Peyer's patch (tissue), 4 donors: ENCODE measurements at regions not wholly inside any gene's neighbourhood (a gene's known extent, or its start where the extent isn't known, plus 50 kb on each side); places are given as distances from the start of the nearest gene placed in this dataset.

Source experiments
- DNase-seq, 3 donors: peaks; one replicate each; pipeline ENCODE4 v3.0.0-alpha.2; 2017 to 2019
- H3K27ac ChIP-seq, 4 donors: fragments of 200-600 bp; sonication (generic); one replicate each; pipeline ENCODE4 v1.5.1; 2016 to 2019
- H3K27me3 ChIP-seq, 2 donors: fragments of 200-600 bp; sonication (generic); one replicate each; pipeline ENCODE4 v1.5.1; 2019
- H3K36me3 ChIP-seq, 3 donors: fragments of 200-600 bp; sonication (generic); one replicate each; pipeline ENCODE4 v1.5.1; 2016 to 2019
- H3K4me1 ChIP-seq, 4 donors: fragments of 200-600 bp; sonication (generic); one replicate each; pipeline ENCODE4 v1.5.1; 2016 to 2019
- H3K4me3 ChIP-seq, 4 donors: fragments of 200-600 bp; sonication (generic); 1 replicate in 3 of 4; 2 replicates in 1 of 4; pipeline ENCODE4 v1.5.1; 2016 to 2019; ENCODE audit warnings: mild to moderate bottlenecking in 1 of 4
- H3K9me3 ChIP-seq, 4 donors: fragments of 200-600 bp; sonication (generic); one replicate each; pipeline ENCODE4 v1.5.1; 2016 to 2019; ENCODE audit warnings: mild to moderate bottlenecking in 1 of 4
- POLR2A ChIP-seq, 2 donors: fragments of 450-650 bp; IDR thresholded peaks; one replicate each; pipeline ENCODE4 v1.5.1; 2017; ENCODE audit warnings: antibody characterized with exemption in 2 of 2, mild to moderate bottlenecking in 2 of 2, moderate library complexity in 2 of 2
- TF ChIP-seq, protein P1 (sequence below), 6 experiments: fragments of 450-650 bp in 4 of 6; fragments of 200-600 bp in 2 of 6; sonication (generic) in 1 of 6; IDR thresholded peaks; one replicate each; pipeline ENCODE4 v1.5.1; 2017 to 2019; ENCODE audit warnings: antibody characterized with exemption in 6 of 6, mild to moderate bottlenecking in 3 of 6, moderate library complexity in 1 of 6

- H3K4me1 ChIP-seq, result no peaks in the 10 kb centered on the region
- H3K9me3 ChIP-seq, result no peaks in the 10 kb centered on the region
- no peaks in the 10 kb centered on the region for H3K36me3 ChIP-seq
- H3K27me3 ChIP-seq, result no peaks in the 10 kb centered on the region
- no peak overlapping the region for H3K4me3 ChIP-seq
- no peak overlapping the region for H3K27ac ChIP-seq
- DNase-seq, result no peak
- TF ChIP-seq, protein P1, sequence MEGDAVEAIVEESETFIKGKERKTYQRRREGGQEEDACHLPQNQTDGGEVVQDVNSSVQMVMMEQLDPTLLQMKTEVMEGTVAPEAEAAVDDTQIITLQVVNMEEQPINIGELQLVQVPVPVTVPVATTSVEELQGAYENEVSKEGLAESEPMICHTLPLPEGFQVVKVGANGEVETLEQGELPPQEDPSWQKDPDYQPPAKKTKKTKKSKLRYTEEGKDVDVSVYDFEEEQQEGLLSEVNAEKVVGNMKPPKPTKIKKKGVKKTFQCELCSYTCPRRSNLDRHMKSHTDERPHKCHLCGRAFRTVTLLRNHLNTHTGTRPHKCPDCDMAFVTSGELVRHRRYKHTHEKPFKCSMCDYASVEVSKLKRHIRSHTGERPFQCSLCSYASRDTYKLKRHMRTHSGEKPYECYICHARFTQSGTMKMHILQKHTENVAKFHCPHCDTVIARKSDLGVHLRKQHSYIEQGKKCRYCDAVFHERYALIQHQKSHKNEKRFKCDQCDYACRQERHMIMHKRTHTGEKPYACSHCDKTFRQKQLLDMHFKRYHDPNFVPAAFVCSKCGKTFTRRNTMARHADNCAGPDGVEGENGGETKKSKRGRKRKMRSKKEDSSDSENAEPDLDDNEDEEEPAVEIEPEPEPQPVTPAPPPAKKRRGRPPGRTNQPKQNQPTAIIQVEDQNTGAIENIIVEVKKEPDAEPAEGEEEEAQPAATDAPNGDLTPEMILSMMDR (IDR thresholded peaks at IDR 0.05), result no peak
- no peak for TF ChIP-seq POLR2A (IDR thresholded peaks at IDR 0.05)
These were observed 70.6 kb upstream of the PTGFR start for GRCh38 chr1:78420181-78420580.

GRCh38 chr1:78420688-78421087 is 70.1 kb upstream of the PTGFR start:
- Histone ChIP-seq H3K4me1 (no peaks in the 10 kb centered on the region), H3K27me3 (no peaks in the 10 kb centered on the region), H3K27ac (no peak overlapping the region), H3K36me3 (no peaks in the 10 kb centered on the region), H3K4me3 (no peak overlapping the region), H3K9me3 (no peaks in the 10 kb centered on the region)
- no peak for DNase-seq
- TF ChIP-seq POLR2A (IDR thresholded peaks at IDR 0.05), result no peak
- TF ChIP-seq, protein P1 (IDR thresholded peaks at IDR 0.05), result no peak

DNA sequence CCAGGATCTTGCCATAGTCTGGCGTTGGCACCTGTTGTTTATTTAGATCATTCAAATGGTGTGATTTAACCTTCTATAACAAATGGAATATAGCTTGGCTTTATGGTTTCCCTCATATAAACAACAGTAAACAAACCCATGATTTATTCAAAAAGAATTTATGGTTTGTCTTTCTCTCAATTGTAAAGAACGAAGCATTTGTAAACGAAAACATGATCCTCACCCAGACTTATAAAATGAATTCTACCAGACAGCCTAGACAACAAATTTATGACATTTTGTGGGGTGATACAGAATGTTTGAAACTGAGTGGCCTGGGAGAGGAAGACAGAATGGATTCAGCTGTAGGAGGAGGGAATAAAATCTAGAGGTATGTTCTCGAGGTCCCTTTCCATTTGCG is 66.1 kb upstream of the PTGFR start:
- H3K36me3 ChIP-seq, result no peaks in the 10 kb centered on the region
- no peak for DNase-seq
- TF ChIP-seq, protein P1 (IDR thresholded peaks at IDR 0.05), result no peak
- TF ChIP-seq POLR2A (IDR thresholded peaks at IDR 0.05), result no peak
- no peak overlapping the region for H3K27ac ChIP-seq
- H3K9me3 ChIP-seq, result no peaks in the 10 kb centered on the region
- H3K4me3 ChIP-seq, result no peak overlapping the region
- H3K27me3 ChIP-seq, result no peaks in the 10 kb centered on the region
- no peaks in the 10 kb centered on the region for H3K4me1 ChIP-seq

GRCh38 chr1:78426408-78426807 is 64.4 kb upstream of the PTGFR start:
- DNase-seq, result no peak

DNA sequence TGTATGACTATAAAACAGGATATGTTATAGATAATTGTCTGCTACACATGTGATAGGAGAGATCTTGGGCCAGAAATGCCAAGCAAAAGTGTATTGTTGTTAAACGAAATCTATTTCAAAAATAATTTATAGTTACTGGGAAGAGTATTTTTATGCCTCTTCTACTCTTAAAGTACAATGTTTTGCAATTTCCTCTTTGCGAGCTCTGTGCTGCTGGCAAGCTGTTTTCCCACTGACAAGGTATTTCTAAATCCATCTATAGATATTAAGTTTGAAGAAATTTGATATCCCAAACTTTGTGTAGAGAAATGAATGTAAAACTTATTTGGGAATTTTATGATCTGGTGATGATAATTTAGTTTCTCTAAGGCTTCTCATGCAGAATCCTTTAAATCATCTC is 63.3 kb upstream of the PTGFR start:
- TF ChIP-seq POLR2A (IDR thresholded peaks at IDR 0.05), result no peak
- TF ChIP-seq, protein P1 (IDR thresholded peaks at IDR 0.05), result no peak
- no peaks in the 10 kb centered on the region for H3K4me1 ChIP-seq
- no peaks in the 10 kb centered on the region for H3K27me3 ChIP-seq
- no peaks in the 10 kb centered on the region for H3K36me3 ChIP-seq
- no peaks in the 10 kb centered on the region for H3K9me3 ChIP-seq
- H3K4me3 ChIP-seq, result no peak overlapping the region
- H3K27ac ChIP-seq, result no peak overlapping the region
- DNase-seq, result no peak

More at GRCh38 chr1:78426408-78426807, 64.4 kb upstream of the PTGFR start:
- Histone ChIP-seq H3K27ac (no peak overlapping the region), H3K36me3 (no peaks in the 10 kb centered on the region), H3K9me3 (no peaks in the 10 kb centered on the region), H3K27me3 (no peaks in the 10 kb centered on the region), H3K4me3 (no peak overlapping the region), H3K4me1 (no peaks in the 10 kb centered on the region)
- TF ChIP-seq POLR2A (IDR thresholded peaks at IDR 0.05), result no peak
- TF ChIP-seq, protein P1 (IDR thresholded peaks at IDR 0.05), result no peak

GRCh38 chr1:78432016-78432415 is 58.8 kb upstream of the PTGFR start:
- DNase-seq, result no peak
- TF ChIP-seq POLR2A (IDR thresholded peaks at IDR 0.05), result no peak
- TF ChIP-seq, protein P1 (IDR thresholded peaks at IDR 0.05), result no peak
- H3K27me3 ChIP-seq, result no peaks in the 10 kb centered on the region
- no peaks in the 10 kb centered on the region for H3K9me3 ChIP-seq
- no peak overlapping the region for H3K4me3 ChIP-seq
- no peaks in the 10 kb centered on the region for H3K4me1 ChIP-seq
- H3K27ac ChIP-seq, result no peak overlapping the region
- no peaks in the 10 kb centered on the region for H3K36me3 ChIP-seq
